HEK293 (cell line): ENCODE measurements at regions not wholly inside any gene's neighbourhood (a gene's known extent, or its start where the extent isn't known, plus 50 kb on each side); places are given as distances from the start of the nearest gene placed in this dataset.
A peak's percentile ranks its signal among the peaks of the same experiment; 100 is the strongest.

Experiments
- CTCF ChIA-PET: fragments of 350-600 bp; formaldehyde crosslinking; extraction: SDS; loops from one replicate; lab custom pipeline; 2021; ENCODE audit warnings: antibody characterized with exemption; lab: Yijun Ruan, JAX
- POLR2A ChIA-PET: fragments of 300-600 bp; formaldehyde crosslinking; extraction: SDS; loops from one replicate; lab custom pipeline; 2020; ENCODE audit warnings: antibody characterized with exemption, inconsistent platforms; lab: Yijun Ruan, JAX
- H3K27ac ChIP-seq: fragments of 200-500 bp; sonication (Bioruptor generic); 2 replicates; pipeline ENCODE4 v1.5.1; 2014; ENCODE audit warnings: low read depth, low read length, control low read depth, inconsistent platforms; ENCODE audit errors: extremely low read depth
- H3K36me3 ChIP-seq, 2 experiments: fragments of 200-500 bp in 1 of 2; sonication (Bioruptor generic) in 1 of 2; 1 replicate in 1 of 2; 2 replicates in 1 of 2; pipeline ENCODE4 v1.5.1; 2014 to 2017; ENCODE audit warnings: inconsistent platforms in 2 of 2, low read length in 2 of 2; ENCODE audit not compliant: control insufficient read depth in 2 of 2, insufficient read depth in 1 of 2
- H3K4me1 ChIP-seq: fragments of 200-500 bp; sonication (Bioruptor generic); 2 replicates; pipeline ENCODE4 v1.5.1; 2014; ENCODE audit warnings: mild to moderate bottlenecking, low read length, inconsistent platforms; ENCODE audit not compliant: control insufficient read depth, insufficient read depth
- H3K4me3 ChIP-seq: 2 replicates; pipeline ENCODE4 v1.5.1; 2011; ENCODE audit warnings: low read depth, mild to moderate bottlenecking, control low read depth, low read length, moderate library complexity
- H3K9me3 ChIP-seq: fragments of 200-500 bp; sonication (Bioruptor generic); 2 replicates; pipeline ENCODE4 v1.5.1; 2014; ENCODE audit warnings: low read depth, low read length, inconsistent platforms; ENCODE audit not compliant: control insufficient read depth, insufficient read depth
- HOXA7 ChIP-seq: sonication (generic); formaldehyde crosslinking; IDR thresholded peaks from 2 replicates; pipeline ENCODE4 v1.8.1; 2022; ENCODE audit warnings: missing genetic modification reagents, borderline replicate concordance
- OSR2 ChIP-seq: fragments of 450-650 bp; formaldehyde crosslinking; IDR thresholded peaks from 2 replicates; pipeline ENCODE4 v1.5.1; 2016; ENCODE audit warnings: missing biosample characterization, missing genetic modification characterization
- YY1 ChIP-seq: fragments of 450-650 bp; formaldehyde crosslinking; IDR thresholded peaks from 2 replicates; pipeline ENCODE4 v1.5.1; 2018; ENCODE audit warnings: missing biosample characterization, missing genetic modification characterization
- ZBTB48 ChIP-seq: fragments of 450-650 bp; formaldehyde crosslinking; IDR thresholded peaks from 2 replicates; pipeline ENCODE4 v1.5.1; 2016; ENCODE audit warnings: missing biosample characterization, missing genetic modification characterization
- ZFP41 ChIP-seq: fragments of 450-650 bp; formaldehyde crosslinking; IDR thresholded peaks from 2 replicates; pipeline ENCODE4 v1.5.1; 2016; ENCODE audit warnings: missing biosample characterization, missing genetic modification characterization, borderline replicate concordance
- ZNF155 ChIP-seq: fragments of 450-650 bp; formaldehyde crosslinking; IDR thresholded peaks from 2 replicates; pipeline ENCODE4 v1.5.1; 2016; ENCODE audit warnings: missing biosample characterization, missing genetic modification characterization
- ZNF16 ChIP-seq: fragments of 450-650 bp; formaldehyde crosslinking; IDR thresholded peaks from 2 replicates; pipeline ENCODE4 v1.5.1; 2016; ENCODE audit warnings: low read depth, missing biosample characterization, missing genetic modification characterization
- ZNF174 ChIP-seq: fragments of 450-650 bp; formaldehyde crosslinking; IDR thresholded peaks from 2 replicates; pipeline ENCODE4 v1.5.0; 2017; ENCODE audit warnings: missing biosample characterization, mild to moderate bottlenecking, missing genetic modification characterization
- ZNF175 ChIP-seq: fragments of 450-650 bp; formaldehyde crosslinking; IDR thresholded peaks from 2 replicates; pipeline ENCODE4 v1.5.1; 2016; ENCODE audit warnings: missing biosample characterization, missing genetic modification characterization
- ZNF366 ChIP-seq: fragments of 450-650 bp; formaldehyde crosslinking; conservative IDR thresholded peaks from 2 replicates; pipeline ENCODE4 v1.5.1; 2016; ENCODE audit warnings: missing biosample characterization, missing genetic modification characterization
- ZNF433 ChIP-seq: fragments of 450-650 bp; formaldehyde crosslinking; IDR thresholded peaks from 2 replicates; pipeline ENCODE4 v1.5.1; 2016; ENCODE audit warnings: missing biosample characterization, missing genetic modification characterization, low read depth
- ZNF626 ChIP-seq: fragments of 450-650 bp; sonication (Bioruptor Pico); formaldehyde crosslinking; IDR thresholded peaks from 2 replicates; pipeline ENCODE4 v1.5.1; 2018; ENCODE audit warnings: missing biosample characterization, missing genetic modification characterization, inconsistent platforms
- ZNF658 ChIP-seq: fragments of 450-650 bp; formaldehyde crosslinking; IDR thresholded peaks from 2 replicates; pipeline ENCODE4; 2016; ENCODE audit warnings: missing biosample characterization, missing genetic modification characterization
- ZNF677 ChIP-seq: fragments of 450-650 bp; IDR thresholded peaks from 2 replicates; pipeline ENCODE4 v1.5.0; 2018; ENCODE audit warnings: missing biosample characterization, mild to moderate bottlenecking, missing genetic modification characterization, moderate library complexity
- ZNF830 ChIP-seq: fragments of 450-650 bp; IDR thresholded peaks from 2 replicates; pipeline ENCODE4 v1.5.0; 2018; ENCODE audit warnings: missing biosample characterization, missing genetic modification characterization, low read depth, mild to moderate bottlenecking, moderate library complexity
- ZSCAN16 ChIP-seq: fragments of 450-650 bp; formaldehyde crosslinking; IDR thresholded peaks from 2 replicates; pipeline ENCODE4 v1.5.1; 2016; ENCODE audit warnings: missing biosample characterization, missing genetic modification characterization
- TF ChIP-seq, protein P1 (sequence below): fragments of 450-650 bp; formaldehyde crosslinking; IDR thresholded peaks from 2 replicates; pipeline ENCODE4 v1.5.1; 2016; ENCODE audit warnings: missing biosample characterization, missing genetic modification characterization, low read depth
- TF ChIP-seq, protein P2 (sequence below): fragments of 450-650 bp; formaldehyde crosslinking; IDR thresholded peaks from 2 replicates; pipeline ENCODE4 v1.5.1; 2017; ENCODE audit warnings: missing biosample characterization, missing genetic modification characterization
- TF ChIP-seq, protein P3 (sequence below): fragments of 450-650 bp; formaldehyde crosslinking; IDR thresholded peaks from 2 replicates; pipeline ENCODE4 v1.5.1; 2016; ENCODE audit warnings: missing biosample characterization, missing genetic modification characterization
- TF ChIP-seq, protein P4 (sequence below): fragments of 450-650 bp; formaldehyde crosslinking; IDR thresholded peaks from 2 replicates; pipeline ENCODE4 v1.5.1; 2016; ENCODE audit warnings: missing biosample characterization, missing genetic modification characterization

DNA sequence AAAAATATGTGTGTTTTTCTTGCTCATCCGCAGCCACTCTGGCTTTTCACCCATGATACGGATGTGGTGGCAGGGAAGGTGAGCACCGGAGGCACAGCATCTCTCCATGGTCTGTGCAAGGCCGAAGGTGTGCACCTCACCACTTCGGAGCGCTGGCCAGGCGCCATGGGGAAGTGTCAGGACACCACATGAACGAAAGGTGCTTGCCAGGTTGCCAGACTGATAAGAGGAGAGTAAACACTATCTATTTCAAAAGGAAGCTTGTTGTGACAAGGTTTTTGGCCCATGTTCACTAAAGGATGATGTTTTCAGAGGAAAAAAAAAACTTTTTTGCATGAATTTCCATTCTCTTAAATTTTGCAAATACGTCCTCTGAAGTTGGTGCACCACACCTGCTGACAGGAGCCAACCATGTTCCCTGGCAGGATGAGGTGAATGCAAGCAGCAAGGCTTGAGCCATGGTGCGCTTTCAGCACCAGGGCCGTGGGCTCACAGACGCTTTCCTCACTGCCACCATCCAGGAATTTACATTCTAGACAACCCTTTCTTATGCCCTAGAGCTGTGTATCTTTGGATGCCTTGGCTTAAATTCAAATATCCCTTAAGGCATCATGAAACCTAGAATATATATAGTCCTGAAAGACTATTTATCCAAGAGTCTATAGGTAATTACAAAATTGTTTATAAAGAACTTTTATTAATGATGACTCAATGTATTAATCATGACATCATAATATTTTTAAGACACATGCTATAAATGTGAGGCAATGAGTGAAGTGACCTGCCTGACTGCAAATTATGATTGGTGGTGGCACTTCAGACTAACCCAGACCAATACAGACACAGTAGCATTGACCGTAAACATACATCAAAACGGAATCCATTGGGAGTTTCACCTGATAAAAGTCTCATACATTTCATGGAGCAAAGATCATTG is 234.5 kb downstream of the TFAP2A start:
- Histone ChIP-seq H3K4me3 (no peak overlapping the region), H3K9me3 (no peaks in the 10 kb centered on the region), H3K27ac (no peak overlapping the region), H3K36me3 (no peaks in the 10 kb centered on the region), H3K4me1 (peaks cover 12% of the 10 kb centered on the region)
- no peak for TF ChIP-seq ZFP41 (tag by site-specific recombination)
- no peak for TF ChIP-seq ZNF830
- TF ChIP-seq, protein P1, sequence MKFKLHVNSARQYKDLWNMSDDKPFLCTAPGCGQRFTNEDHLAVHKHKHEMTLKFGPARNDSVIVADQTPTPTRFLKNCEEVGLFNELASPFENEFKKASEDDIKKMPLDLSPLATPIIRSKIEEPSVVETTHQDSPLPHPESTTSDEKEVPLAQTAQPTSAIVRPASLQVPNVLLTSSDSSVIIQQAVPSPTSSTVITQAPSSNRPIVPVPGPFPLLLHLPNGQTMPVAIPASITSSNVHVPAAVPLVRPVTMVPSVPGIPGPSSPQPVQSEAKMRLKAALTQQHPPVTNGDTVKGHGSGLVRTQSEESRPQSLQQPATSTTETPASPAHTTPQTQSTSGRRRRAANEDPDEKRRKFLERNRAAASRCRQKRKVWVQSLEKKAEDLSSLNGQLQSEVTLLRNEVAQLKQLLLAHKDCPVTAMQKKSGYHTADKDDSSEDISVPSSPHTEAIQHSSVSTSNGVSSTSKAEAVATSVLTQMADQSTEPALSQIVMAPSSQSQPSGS (tag by site-specific recombination): peak; percentile 79
- TF ChIP-seq, protein P2, sequence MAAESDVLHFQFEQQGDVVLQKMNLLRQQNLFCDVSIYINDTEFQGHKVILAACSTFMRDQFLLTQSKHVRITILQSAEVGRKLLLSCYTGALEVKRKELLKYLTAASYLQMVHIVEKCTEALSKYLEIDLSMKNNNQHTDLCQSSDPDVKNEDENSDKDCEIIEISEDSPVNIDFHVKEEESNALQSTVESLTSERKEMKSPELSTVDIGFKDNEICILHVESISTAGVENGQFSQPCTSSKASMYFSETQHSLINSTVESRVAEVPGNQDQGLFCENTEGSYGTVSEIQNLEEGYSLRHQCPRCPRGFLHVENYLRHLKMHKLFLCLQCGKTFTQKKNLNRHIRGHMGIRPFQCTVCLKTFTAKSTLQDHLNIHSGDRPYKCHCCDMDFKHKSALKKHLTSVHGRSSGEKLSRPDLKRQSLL (tag by site-specific recombination): no peak
- no peak for TF ChIP-seq ZBTB48 (tag by site-specific recombination)
- TF ChIP-seq, protein P3, sequence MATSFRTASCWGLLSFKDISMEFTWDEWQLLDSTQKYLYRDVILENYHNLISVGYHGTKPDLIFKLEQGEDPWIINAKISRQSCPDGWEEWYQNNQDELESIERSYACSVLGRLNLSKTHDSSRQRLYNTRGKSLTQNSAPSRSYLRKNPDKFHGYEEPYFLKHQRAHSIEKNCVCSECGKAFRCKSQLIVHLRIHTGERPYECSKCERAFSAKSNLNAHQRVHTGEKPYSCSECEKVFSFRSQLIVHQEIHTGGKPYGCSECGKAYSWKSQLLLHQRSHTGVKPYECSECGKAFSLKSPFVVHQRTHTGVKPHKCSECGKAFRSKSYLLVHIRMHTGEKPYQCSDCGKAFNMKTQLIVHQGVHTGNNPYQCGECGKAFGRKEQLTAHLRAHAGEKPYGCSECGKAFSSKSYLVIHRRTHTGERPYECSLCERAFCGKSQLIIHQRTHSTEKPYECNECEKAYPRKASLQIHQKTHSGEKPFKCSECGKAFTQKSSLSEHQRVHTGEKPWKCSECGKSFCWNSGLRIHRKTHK (tag by site-specific recombination): no peak
- ChIA-PET CTCF (interaction anchor here (0.7 kb wide), 1 partner anchor 150 kb away, joined by 4 read pairs; no protein-coding TSS in a partner anchor), POLR2A (no interaction called here)

DNA sequence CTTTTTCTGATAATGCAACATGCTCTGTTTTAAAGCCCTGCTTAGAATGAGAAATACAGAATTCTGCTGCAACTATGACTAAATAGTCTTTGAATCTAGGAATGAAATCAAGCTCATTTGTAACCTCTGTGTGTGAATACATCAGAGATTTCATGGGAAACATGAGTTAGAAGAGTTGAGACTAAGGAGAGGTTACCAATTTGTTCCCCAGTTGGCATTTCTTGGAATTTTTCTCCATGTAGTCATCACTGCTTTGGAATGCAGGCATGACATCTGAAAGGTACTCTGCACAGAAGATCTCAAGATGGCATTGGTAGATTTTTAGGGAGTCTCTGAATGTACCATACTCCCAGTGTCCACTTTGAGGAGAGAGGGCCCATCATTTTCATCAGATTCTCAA is 237.2 kb downstream of the TFAP2A start:
- POLR2A ChIA-PET: interaction anchor here (1.0 kb wide), 1 partner anchor 236 kb away, joined by 4 read pairs; no protein-coding TSS in a partner anchor
- H3K36me3 ChIP-seq: no peaks in the 10 kb centered on the region

DNA sequence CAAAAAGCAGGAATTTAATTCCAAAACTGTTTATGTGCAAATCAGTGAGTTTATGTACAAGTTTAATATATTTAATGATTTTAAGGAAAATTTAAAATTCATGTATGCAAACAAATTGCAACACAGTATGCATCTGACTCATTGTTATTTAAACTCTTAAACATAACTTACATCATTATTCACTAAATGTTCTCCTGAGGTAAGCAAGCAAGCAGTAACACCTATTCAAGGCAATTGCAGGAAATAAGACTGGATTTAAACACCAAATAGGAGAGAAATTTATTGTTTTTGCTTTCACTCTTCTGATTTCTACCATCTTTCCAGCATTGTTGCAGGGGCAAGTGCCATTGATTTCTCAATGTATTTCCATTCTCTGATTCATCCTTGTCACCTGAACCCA is 239.5 kb downstream of the TFAP2A start:
- Histone ChIP-seq H3K36me3 (no peaks in the 10 kb centered on the region), H3K27ac (no peak overlapping the region), H3K9me3 (no peaks in the 10 kb centered on the region), H3K4me1 (no peaks in the 10 kb centered on the region), H3K4me3 (no peak overlapping the region)
- POLR2A ChIA-PET: no interaction called here
- TF ChIP-seq ZNF366 (tag by site-specific recombination) (no peak), ZNF626 (no peak), ZNF174 (tag by site-specific recombination) (no peak), HOXA7 (CRISPR knock-in tag) (no peak), OSR2 (tag by site-specific recombination) (no peak), ZNF155 (tag by site-specific recombination) (no peak), ZNF433 (no peak), ZNF175 (tag by site-specific recombination) (no peak), ZNF16 (tag by site-specific recombination) (no peak), ZNF677 (no peak), YY1 (tag by site-specific recombination) (no peak)
- TF ChIP-seq, protein P1 (tag by site-specific recombination): no peak
- TF ChIP-seq, protein P4, sequence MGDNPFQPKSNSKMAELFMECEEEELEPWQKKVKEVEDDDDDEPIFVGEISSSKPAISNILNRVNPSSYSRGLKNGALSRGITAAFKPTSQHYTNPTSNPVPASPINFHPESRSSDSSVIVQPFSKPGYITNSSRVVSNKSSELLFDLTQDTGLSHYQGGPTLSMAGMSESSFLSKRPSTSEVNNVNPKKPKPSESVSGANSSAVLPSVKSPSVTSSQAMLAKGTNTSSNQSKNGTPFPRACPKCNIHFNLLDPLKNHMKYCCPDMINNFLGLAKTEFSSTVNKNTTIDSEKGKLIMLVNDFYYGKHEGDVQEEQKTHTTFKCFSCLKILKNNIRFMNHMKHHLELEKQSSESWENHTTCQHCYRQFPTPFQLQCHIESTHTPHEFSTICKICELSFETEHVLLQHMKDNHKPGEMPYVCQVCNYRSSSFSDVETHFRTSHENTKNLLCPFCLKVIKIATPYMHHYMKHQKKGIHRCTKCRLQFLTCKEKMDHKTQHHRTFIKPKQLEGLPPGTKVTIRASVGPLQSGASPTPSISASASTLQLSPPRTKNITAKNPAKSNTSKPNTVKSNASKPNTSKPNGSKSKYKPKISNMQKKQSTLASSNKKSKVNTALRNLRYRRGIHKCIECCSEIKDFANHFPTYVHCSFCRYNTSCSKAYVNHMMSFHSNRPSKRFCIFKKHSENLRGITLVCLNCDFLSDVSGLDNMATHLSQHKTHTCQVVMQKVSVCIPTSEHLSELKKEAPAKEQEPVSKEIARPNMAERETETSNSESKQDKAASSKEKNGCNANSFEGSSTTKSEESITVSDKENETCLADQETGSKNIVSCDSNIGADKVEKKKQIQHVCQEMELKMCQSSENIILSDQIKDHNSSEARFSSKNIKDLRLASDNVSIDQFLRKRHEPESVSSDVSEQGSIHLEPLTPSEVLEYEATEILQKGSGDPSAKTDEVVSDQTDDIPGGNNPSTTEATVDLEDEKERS (tag by site-specific recombination): no peak
- CTCF ChIA-PET: interaction anchor here (0.7 kb wide), 2 partner anchors 8 to 1154 kb away, joined by 3 to 6 read pairs; no protein-coding TSS in a partner anchor

More for the DNA sequence above, 237.2 kb downstream of the TFAP2A start:
- H3K9me3 ChIP-seq: no peaks in the 10 kb centered on the region
- H3K4me1 ChIP-seq: no peaks in the 10 kb centered on the region
- no peak overlapping the region for H3K27ac ChIP-seq
- no peak overlapping the region for H3K4me3 ChIP-seq
- CTCF ChIA-PET: interaction anchor here (0.9 kb wide), 1 partner anchor 87 kb away, joined by 3 read pairs; no protein-coding TSS in a partner anchor
- TF ChIP-seq ZSCAN16: no peak
- no peak for TF ChIP-seq ZNF658
